HepG2 (cell line): ENCODE measurements at regions not wholly inside any gene's neighbourhood (a gene's known extent, or its start where the extent isn't known, plus 50 kb on each side); places are given as distances from the start of the nearest gene placed in this dataset.

Experiments used
- ATAC-seq: fragments of 200-7000 bp; cut with Tn5 transposase; 3 replicates; pipeline ENCODE4 v1.9.1; 2020; ENCODE audit warnings: mild to moderate bottlenecking, moderate library complexity
- BruUV-seq: library from RNA; stranded (reverse); fragments of 400-500 nt; replicated peaks from 2 replicates; lab custom pipeline; 2021; lab: Mats Ljungman, UMichigan
- CTCF ChIA-PET: fragments of 300-600 bp; formaldehyde crosslinking; extraction: SDS; loops from one replicate; lab custom pipeline; 2021; ENCODE audit warnings: low total read pairs, inconsistent platforms, low intra/inter-chr PET ratio; lab: Yijun Ruan, JAX
- POLR2A ChIA-PET: fragments of 350-600 bp; sonication (Branson Sonifier 250); formaldehyde crosslinking; loops from one replicate; lab custom pipeline; 2020; ENCODE audit warnings: antibody characterized with exemption, inconsistent platforms; lab: Yijun Ruan, JAX
- DNase-seq: peaks from one replicate; pipeline ENCODE4 v3.0.0-alpha.2; 2015; ENCODE audit warnings: low spot score
- FAIRE-seq: peaks from 3 replicates; lab custom pipeline; 2011; peaks lifted over from hg19 to GRCh38; lab: Jason Lieb, UNC
- H2AFZ ChIP-seq: one replicate; pipeline ENCODE4 v1.6.1; 2011; ENCODE audit warnings: low read length, inconsistent platforms
- H3K27ac ChIP-seq: fragments of 300-600 bp; 3 replicates; pipeline ENCODE4 v1.8.0; 2011; ENCODE audit warnings: mixed run types, mild to moderate bottlenecking, mixed read lengths, low read length, inconsistent platforms; ENCODE audit not compliant: insufficient read depth; ENCODE audit errors: extremely low read length
- H3K27me3 ChIP-seq, 2 experiments: fragments of 200-600 bp in 1 of 2; 2 replicates in 1 of 2; 3 replicates in 1 of 2; pipeline versions ENCODE4 v1.6.0 to v1.8.0; 2011; ENCODE audit warnings: low read length in 2 of 2, mild to moderate bottlenecking in 2 of 2, moderate library complexity in 2 of 2, inconsistent platforms in 1 of 2; ENCODE audit not compliant: insufficient read depth in 2 of 2, control insufficient read depth in 1 of 2
- H3K36me3 ChIP-seq, 2 experiments: fragments of 200-600 bp in 1 of 2; replicated peaks in 1 of 2; 2 replicates in 1 of 2; 3 replicates in 1 of 2; pipeline versions ENCODE4 v1.5.1 to v1.8.0; 2011; ENCODE audit warnings: low read length in 2 of 2, inconsistent platforms in 1 of 2; ENCODE audit not compliant: insufficient read depth in 2 of 2, control insufficient read depth in 1 of 2
- H3K4me1 ChIP-seq: 2 replicates; pipeline ENCODE4 v1.5.1; 2012; ENCODE audit warnings: low read length, inconsistent platforms; ENCODE audit not compliant: insufficient read depth
- H3K4me2 ChIP-seq: 2 replicates; pipeline ENCODE4 v1.6.0; 2011; ENCODE audit warnings: low read depth, low read length, inconsistent platforms
- H3K4me3 ChIP-seq, 3 experiments: fragments of 200-600 bp in 1 of 3; sonication (generic), shearing (Covaris generic) in 1 of 3; replicated peaks in 1 of 3; 2 replicates each; pipeline ENCODE4 v1.5.1; 2011 to 2016; ENCODE audit warnings: low read length in 3 of 3, inconsistent platforms in 2 of 3, low read depth in 2 of 3, mild to moderate bottlenecking in 2 of 3, control low read depth in 1 of 3, mixed read lengths in 1 of 3; ENCODE audit not compliant: insufficient read depth in 1 of 3
- H3K79me2 ChIP-seq: one replicate; pipeline ENCODE4 v1.6.1; 2011; ENCODE audit warnings: low read length, inconsistent platforms; ENCODE audit not compliant: insufficient read depth
- H3K9ac ChIP-seq: 2 replicates; pipeline ENCODE4 v1.6.0; 2011; ENCODE audit warnings: mild to moderate bottlenecking, low read depth, low read length, inconsistent platforms; ENCODE audit not compliant: insufficient read depth
- H3K9me3 ChIP-seq: 2 replicates; pipeline ENCODE4 v1.5.1; 2012; ENCODE audit warnings: mild to moderate bottlenecking, low read length
- H4K20me1 ChIP-seq: 2 replicates; pipeline ENCODE4 v1.6.0; 2011; ENCODE audit warnings: inconsistent platforms, mild to moderate bottlenecking, low read length, moderate library complexity; ENCODE audit not compliant: insufficient read depth
- ATF4 ChIP-seq, 2 experiments: fragments of 450-650 bp in 1 of 2; sonication (generic) in 1 of 2; formaldehyde crosslinking; IDR thresholded peaks; 2 replicates each; pipeline versions ENCODE4 v1.5.0 to v1.8.0; 2020 to 2022; ENCODE audit warnings: mild to moderate bottlenecking in 1 of 2, missing genetic modification reagents in 1 of 2
- HNF1A ChIP-seq, 2 experiments: sonication (generic) in 1 of 2; formaldehyde crosslinking in 1 of 2; IDR thresholded peaks; 2 replicates each; pipeline versions ENCODE4 v1.4.0 to v1.6.1; 2016 to 2020; ENCODE audit warnings: borderline replicate concordance in 1 of 2, low read depth in 1 of 2, mild to moderate bottlenecking in 1 of 2, missing genetic modification reagents in 1 of 2
- NR2F2 ChIP-seq: IDR thresholded peaks from 2 replicates; pipeline ENCODE4 v1.6.1; 2012; ENCODE audit warnings: low read depth, inconsistent platforms, borderline replicate concordance
- RFXAP ChIP-seq: sonication (generic); formaldehyde crosslinking; IDR thresholded peaks from 2 replicates; pipeline ENCODE4 v1.4.0; 2020; ENCODE audit warnings: missing genetic modification reagents, borderline replicate concordance
- TAF15 ChIP-seq: fragments of 200-400 bp; formaldehyde crosslinking; IDR thresholded peaks from one replicate; pipeline ENCODE4 v1.6.1; 2018; ENCODE audit warnings: mild to moderate bottlenecking, low read depth, low read length; ENCODE audit not compliant: poor library complexity, severe bottlenecking
- THAP7 ChIP-seq: sonication (generic); formaldehyde crosslinking; IDR thresholded peaks from 2 replicates; pipeline ENCODE4 v1.8.1; 2023; ENCODE audit warnings: mild to moderate bottlenecking, missing genetic modification reagents
- XBP1 ChIP-seq: sonication (generic); formaldehyde crosslinking; IDR thresholded peaks from 2 replicates; pipeline ENCODE4 v1.5.0; 2020; ENCODE audit warnings: missing genetic modification reagents
- ZFP36 ChIP-seq: fragments of 150-350 bp; IDR thresholded peaks from 2 replicates; pipeline ENCODE4 v1.6.1; 2018; ENCODE audit warnings: borderline replicate concordance, low read length, low read depth; ENCODE audit not compliant: partially characterized antibody
- ZNF235 ChIP-seq: sonication (generic); formaldehyde crosslinking; IDR thresholded peaks from 2 replicates; pipeline ENCODE4 v1.8.1; 2023; ENCODE audit warnings: mild to moderate bottlenecking, missing genetic modification reagents, borderline replicate concordance
- ZNF253 ChIP-seq: sonication (generic); formaldehyde crosslinking; IDR thresholded peaks from 2 replicates; pipeline ENCODE4 v1.8.0; 2022; ENCODE audit warnings: mild to moderate bottlenecking, missing genetic modification reagents, borderline replicate concordance
- ZNF260 ChIP-seq: sonication (generic); formaldehyde crosslinking; IDR thresholded peaks from 2 replicates; pipeline ENCODE4 v1.4.0; 2020; ENCODE audit warnings: missing genetic modification reagents, low read depth, mild to moderate bottlenecking, borderline replicate concordance
- ZNF274 ChIP-seq: sonication (generic); formaldehyde crosslinking; IDR thresholded peaks from 2 replicates; pipeline ENCODE4 v1.5.1; 2020; ENCODE audit warnings: mild to moderate bottlenecking, missing genetic modification reagents
- ZNF496 ChIP-seq: sonication (generic); formaldehyde crosslinking; IDR thresholded peaks from 2 replicates; pipeline ENCODE4 v1.8.1; 2023; ENCODE audit warnings: mild to moderate bottlenecking, moderate library complexity, missing genetic modification reagents; ENCODE audit not compliant: insufficient replicate concordance
- ZNF552 ChIP-seq: sonication (generic); formaldehyde crosslinking; IDR thresholded peaks from 2 replicates; pipeline ENCODE4 v1.9.0; 2022; ENCODE audit warnings: missing genetic modification reagents, mild to moderate bottlenecking, borderline replicate concordance
- ZNF598 ChIP-seq: sonication (generic); formaldehyde crosslinking; IDR thresholded peaks from 2 replicates; pipeline ENCODE4 v1.5.1; 2020; ENCODE audit warnings: mild to moderate bottlenecking, missing genetic modification reagents, borderline replicate concordance
- ZNF768 ChIP-seq: sonication (generic); formaldehyde crosslinking; IDR thresholded peaks from 2 replicates; pipeline ENCODE4 v1.4.0; 2020; ENCODE audit warnings: missing genetic modification reagents
- ZNF792 ChIP-seq: IDR thresholded peaks from 2 replicates; pipeline ENCODE4 v1.6.1; 2016
- WGBS: methylation state at CpG from one replicate; pipeline ENCODE4 v1.1.6; 2017; ENCODE audit warnings: low lambda C conversion rate; 5-methylcytosine and 5-hydroxymethylcytosine counted together
- in situ Hi-C: cut with HindIII; loops from 2 replicates; pipeline ENCODE4 v1.10.0; 2017; ENCODE audit warnings: low pct_unique_long_range_greater_than_20kb; ENCODE audit not compliant: extremely low pct_ligation_motif_present
- intact Hi-C: fragments of 100-400 bp; cut with micrococcal nuclease; formaldehyde crosslinking; loops from one replicate; pipeline ENCODE4 v1.10.0; 2022; ENCODE audit not compliant: unreplicated experiment
- TF ChIP-seq, protein P1 (sequence below): sonication (generic); formaldehyde crosslinking; IDR thresholded peaks from 2 replicates; pipeline ENCODE4 v1.8.0; 2022; ENCODE audit warnings: mild to moderate bottlenecking, missing genetic modification reagents, borderline replicate concordance

DNA sequence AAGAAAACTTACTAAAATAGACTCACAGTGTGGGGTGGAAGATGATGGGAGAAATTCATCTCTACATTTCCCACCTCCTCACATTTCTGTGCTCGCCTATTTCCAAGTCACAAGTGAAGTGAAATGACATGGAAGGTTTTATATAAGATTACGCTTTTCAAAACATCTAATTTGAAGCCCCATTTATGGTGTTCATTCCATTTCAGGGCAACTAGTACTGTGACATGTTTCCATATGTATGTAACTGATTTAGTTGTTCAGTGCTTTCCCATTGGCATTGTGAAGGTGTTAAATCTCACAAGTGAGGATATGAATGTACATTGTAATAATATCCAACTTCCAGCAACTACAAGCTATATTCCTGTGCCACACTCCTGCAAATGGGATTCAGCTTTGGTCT is 1174.8 kb downstream of the CDH11 start:
- no peaks in the 10 kb centered on the region for H3K36me3 ChIP-seq
- ATAC-seq, result no peak
- H2AFZ ChIP-seq, result no peak overlapping the region
- no peak for TF ChIP-seq ZNF260 (CRISPR knock-in tag)
- no peak for TF ChIP-seq THAP7 (CRISPR knock-in tag)
- no peak for TF ChIP-seq HNF1A (IDR thresholded peaks at IDR 0.05; ENCODE audit: low read depth)
- no peak for TF ChIP-seq HNF1A (CRISPR knock-in tag; IDR thresholded peaks at IDR 0.05; ENCODE audit: borderline replicate concordance)
- no peak for TF ChIP-seq TAF15
- TF ChIP-seq ZNF792 (CRISPR knock-in tag), result no peak
- TF ChIP-seq ZNF768 (CRISPR knock-in tag), result no peak
- no peak for TF ChIP-seq ATF4 (CRISPR knock-in tag; IDR thresholded peaks at IDR 0.05)
- no peak for TF ChIP-seq ZNF496 (CRISPR knock-in tag)
- no peak for TF ChIP-seq ZNF274 (CRISPR knock-in tag)
- TF ChIP-seq NR2F2, result no peak
- TF ChIP-seq XBP1 (CRISPR knock-in tag), result no peak
- TF ChIP-seq, protein P1, sequence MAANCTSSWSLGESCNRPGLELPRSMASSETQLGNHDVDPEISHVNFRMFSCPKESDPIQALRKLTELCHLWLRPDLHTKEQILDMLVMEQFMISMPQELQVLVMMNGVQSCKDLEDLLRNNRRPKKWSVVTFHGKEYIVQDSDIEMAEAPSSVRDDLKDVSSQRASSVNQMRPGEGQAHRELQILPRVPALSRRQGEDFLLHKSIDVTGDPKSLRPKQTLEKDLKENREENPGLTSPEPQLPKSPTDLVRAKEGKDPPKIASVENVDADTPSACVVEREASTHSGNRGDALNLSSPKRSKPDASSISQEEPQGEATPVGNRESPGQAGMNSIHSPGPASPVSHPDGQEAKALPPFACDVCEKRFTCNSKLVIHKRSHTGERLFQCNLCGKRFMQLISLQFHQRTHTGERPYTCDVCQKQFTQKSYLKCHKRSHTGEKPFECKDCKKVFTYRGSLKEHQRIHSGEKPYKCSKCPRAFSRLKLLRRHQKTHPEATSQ (CRISPR knock-in tag), result no peak
- TF ChIP-seq ZNF235 (CRISPR knock-in tag), result no peak
- no peak for TF ChIP-seq ZFP36
- no peak for TF ChIP-seq ZNF253
- TF ChIP-seq RFXAP (CRISPR knock-in tag), result no peak
- no peak for TF ChIP-seq ZNF598
- no peak for TF ChIP-seq ZNF552 (CRISPR knock-in tag)
- TF ChIP-seq, all 625 proteins: peak for 0
- DNase-seq (no peak), FAIRE-seq (no peak)
- ChIA-PET CTCF (no interaction called here), POLR2A (no interaction called here)
- Histone ChIP-seq H3K4me1 (no peaks in the 10 kb centered on the region), H3K27me3 (no peaks in the 10 kb centered on the region), H3K4me3 (no peak overlapping the region), H3K9me3 (peaks cover 54% of the 10 kb centered on the region), H3K27ac (no peak overlapping the region), H3K4me2 (no peak overlapping the region), H3K79me2 (no peaks in the 10 kb centered on the region), H4K20me1 (no peaks in the 10 kb centered on the region), H3K9ac (no peak overlapping the region)
- 27% methylated on average over 2 of the region's 2 CpGs for WGBS
- intact Hi-C loops (no loop called here), in situ Hi-C loops (no loop called here)
- no TSS peak for BruUV-seq
